ENCODE measurements at regions not wholly inside any gene's neighbourhood (a gene's known extent, or its start where the extent isn't known, plus 50 kb on each side); places are given as distances from the start of the nearest gene placed in this dataset.

GRCh38 chr3:106945435-106945834, 431.8 kb upstream of the CCDC54 start:
- Mint-ChIP-seq H3K4me3 (no peak overlapping the region), H3K27me3 (no peaks in the 10 kb centered on the region)

GRCh38 chr3:106946866-106947265, 430.4 kb upstream of the CCDC54 start:
- POLR2A ChIA-PET, result no interaction called here
- DNase-seq, result no peak
- no peaks in the 10 kb centered on the region for H3K36me3 Mint-ChIP-seq (ENCODE audit: low read depth)
- H3K4me3 Mint-ChIP-seq, result no peak overlapping the region
- CTCF ChIA-PET, result no interaction called here
- no peak overlapping the region for H3K27ac Mint-ChIP-seq
- H3K27me3 Mint-ChIP-seq, result no peaks in the 10 kb centered on the region
- TF ChIP-seq, protein P1, sequence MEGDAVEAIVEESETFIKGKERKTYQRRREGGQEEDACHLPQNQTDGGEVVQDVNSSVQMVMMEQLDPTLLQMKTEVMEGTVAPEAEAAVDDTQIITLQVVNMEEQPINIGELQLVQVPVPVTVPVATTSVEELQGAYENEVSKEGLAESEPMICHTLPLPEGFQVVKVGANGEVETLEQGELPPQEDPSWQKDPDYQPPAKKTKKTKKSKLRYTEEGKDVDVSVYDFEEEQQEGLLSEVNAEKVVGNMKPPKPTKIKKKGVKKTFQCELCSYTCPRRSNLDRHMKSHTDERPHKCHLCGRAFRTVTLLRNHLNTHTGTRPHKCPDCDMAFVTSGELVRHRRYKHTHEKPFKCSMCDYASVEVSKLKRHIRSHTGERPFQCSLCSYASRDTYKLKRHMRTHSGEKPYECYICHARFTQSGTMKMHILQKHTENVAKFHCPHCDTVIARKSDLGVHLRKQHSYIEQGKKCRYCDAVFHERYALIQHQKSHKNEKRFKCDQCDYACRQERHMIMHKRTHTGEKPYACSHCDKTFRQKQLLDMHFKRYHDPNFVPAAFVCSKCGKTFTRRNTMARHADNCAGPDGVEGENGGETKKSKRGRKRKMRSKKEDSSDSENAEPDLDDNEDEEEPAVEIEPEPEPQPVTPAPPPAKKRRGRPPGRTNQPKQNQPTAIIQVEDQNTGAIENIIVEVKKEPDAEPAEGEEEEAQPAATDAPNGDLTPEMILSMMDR (IDR thresholded peaks at IDR 0.05), result no peak
- no peak for ATAC-seq (ENCODE audit: low read depth)
- no peaks in the 10 kb centered on the region for H3K9me3 Mint-ChIP-seq
- intact Hi-C loops (cut with micrococcal nuclease), result no loop called here
- H3K4me1 Mint-ChIP-seq, result peaks cover 12% of the 10 kb centered on the region

More at GRCh38 chr3:106945435-106945834, 431.8 kb upstream of the CCDC54 start:
- TF ChIP-seq, protein P1 (IDR thresholded peaks at IDR 0.05), result no peak
- DNase-seq, result no peak
- peak overlapping the region; percentile 2 for H3K27ac Mint-ChIP-seq
- H3K4me1 Mint-ChIP-seq, result peaks cover 12% of the 10 kb centered on the region
- ChIA-PET CTCF (no interaction called here), POLR2A (no interaction called here)
- H3K36me3 Mint-ChIP-seq (ENCODE audit: low read depth), result no peaks in the 10 kb centered on the region
- no peaks in the 10 kb centered on the region for H3K9me3 Mint-ChIP-seq
- intact Hi-C loops (cut with micrococcal nuclease), result no loop called here
- ATAC-seq (ENCODE audit: low read depth), result peak; percentile 56

- POLR2A ChIA-PET, result no interaction called here
- Mint-ChIP-seq H3K9me3 (peaks cover 9% of the 10 kb centered on the region), H3K36me3 (ENCODE audit: low read depth) (no peaks in the 10 kb centered on the region), H3K4me1 (no peaks in the 10 kb centered on the region), H3K27ac (no peak overlapping the region), H3K4me3 (no peak overlapping the region), H3K27me3 (no peaks in the 10 kb centered on the region)
- TF ChIP-seq, protein P1 (IDR thresholded peaks at IDR 0.05), result no peak
- CTCF ChIA-PET, result no interaction called here
- DNase-seq (no peak), ATAC-seq (ENCODE audit: low read depth) (no peak)
- intact Hi-C loops (cut with micrococcal nuclease), result no loop called here
Measured at GRCh38 chr3:106957029-106957428, 420.2 kb upstream of the CCDC54 start.

DNA sequence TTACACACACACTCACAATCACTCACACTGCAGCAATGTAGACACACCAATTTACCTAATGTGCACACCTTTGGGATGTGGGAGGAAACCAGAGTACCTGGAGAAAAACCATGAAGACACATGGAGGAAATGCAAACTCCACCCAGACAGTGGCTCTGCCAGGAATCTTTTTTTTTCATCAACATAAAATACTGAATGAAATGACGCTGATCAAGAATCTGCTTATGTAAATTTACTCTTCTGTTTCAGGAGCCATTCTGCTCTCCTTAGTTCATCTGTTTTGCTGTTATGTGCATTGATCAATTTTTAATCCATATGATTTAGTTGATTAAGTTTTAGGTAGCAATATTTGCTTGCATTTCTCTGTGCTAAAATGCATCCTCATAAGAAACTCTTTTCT, 414.2 kb upstream of the CCDC54 start:
- CTCF ChIA-PET, result no interaction called here
- Mint-ChIP-seq H3K4me3 (no peak overlapping the region), H3K27ac (no peak overlapping the region), H3K36me3 (ENCODE audit: low read depth) (no peaks in the 10 kb centered on the region), H3K4me1 (no peaks in the 10 kb centered on the region), H3K27me3 (no peaks in the 10 kb centered on the region), H3K9me3 (no peaks in the 10 kb centered on the region)
- POLR2A ChIA-PET, result no interaction called here
- TF ChIP-seq, protein P1 (IDR thresholded peaks at IDR 0.05), result no peak
- intact Hi-C loops (cut with micrococcal nuclease), result no loop called here
- ATAC-seq (ENCODE audit: low read depth), result no peak
- DNase-seq, result no peak

DNA sequence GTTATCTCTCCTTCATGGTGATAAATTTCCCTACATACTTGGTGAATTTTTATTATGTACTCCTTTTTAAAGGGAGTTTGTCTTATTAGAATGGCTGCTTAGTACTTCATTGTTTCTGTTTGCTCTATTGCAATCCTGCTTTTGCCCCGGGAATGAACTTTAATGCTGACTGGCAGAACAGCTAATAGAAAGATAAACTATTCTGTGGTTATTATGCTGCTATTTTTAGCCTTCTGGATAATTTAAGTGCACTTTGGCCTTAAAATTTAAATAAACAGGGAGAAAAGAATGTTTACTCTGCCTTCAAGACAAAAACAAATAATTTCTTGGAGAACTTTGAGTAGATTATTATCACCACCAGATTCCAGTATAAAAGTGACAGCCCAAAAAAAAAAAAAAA, 413.8 kb upstream of the CCDC54 start:
- Mint-ChIP-seq H3K9me3 (no peaks in the 10 kb centered on the region), H3K27me3 (no peaks in the 10 kb centered on the region), H3K36me3 (ENCODE audit: low read depth) (no peaks in the 10 kb centered on the region), H3K27ac (no peak overlapping the region), H3K4me3 (no peak overlapping the region), H3K4me1 (no peaks in the 10 kb centered on the region)
- intact Hi-C loops (cut with micrococcal nuclease), result no loop called here
- POLR2A ChIA-PET, result no interaction called here
- DNase-seq (no peak), ATAC-seq (ENCODE audit: low read depth) (no peak)
- TF ChIP-seq, protein P1 (IDR thresholded peaks at IDR 0.05), result no peak
- CTCF ChIA-PET, result no interaction called here

All from activated B cell treated with CpG ODN at 0.5 μM for 24 hours (primary cell).